Uterus (tissue), 3 donors: ENCODE measurements at regions not wholly inside any gene's neighbourhood (a gene's known extent, or its start where the extent isn't known, plus 50 kb on each side); places are given as distances from the start of the nearest gene placed in this dataset.

Experiments
- DNase-seq, 2 donors: peaks; one replicate each; pipeline ENCODE4 v3.0.0-alpha.2; 2019 to 2020
- H3K27ac ChIP-seq, 2 donors: fragments of 200-600 bp; sonication (generic); 1 replicate in 1 of 2; 2 replicates in 1 of 2; pipeline ENCODE4 v1.5.1; 2016 to 2018
- H3K27me3 ChIP-seq, 2 donors: fragments of 200-600 bp; sonication (generic); one replicate each; pipeline ENCODE4 v1.5.1; 2018 to 2019; ENCODE audit warnings: control low read depth in 1 of 2
- H3K36me3 ChIP-seq, 2 donors: fragments of 200-600 bp; sonication (generic); one replicate each; pipeline ENCODE4 v1.5.1; 2019; ENCODE audit warnings: control low read depth in 1 of 2
- H3K4me1 ChIP-seq, 2 donors: fragments of 200-600 bp; sonication (generic); one replicate each; pipeline ENCODE4 v1.5.1; 2018 to 2019; ENCODE audit warnings: control low read depth in 1 of 2
- H3K4me3 ChIP-seq, 2 donors: fragments of 200-600 bp; sonication (generic); 1 replicate in 1 of 2; 2 replicates in 1 of 2; pipeline ENCODE4 v1.5.1; 2018 to 2019; ENCODE audit warnings: mild to moderate bottlenecking in 1 of 2
- H3K9me3 ChIP-seq, 2 donors: fragments of 200-600 bp; sonication (generic); one replicate each; pipeline ENCODE4 v1.5.1; 2019; ENCODE audit warnings: control low read depth in 1 of 2
- POLR2A ChIP-seq, 2 donors: fragments of 450-650 bp; IDR thresholded peaks; one replicate each; pipeline ENCODE4 v1.6.1; 2016; ENCODE audit warnings: antibody characterized with exemption in 2 of 2, mild to moderate bottlenecking in 1 of 2, moderate library complexity in 1 of 2
- intact Hi-C: fragments of 100-400 bp; cut with DNase I; formaldehyde crosslinking; loops from one replicate; pipeline ENCODE4 v1.15.1; 2023; ENCODE audit warnings: low total_unique reads
- TF ChIP-seq, protein P1 (sequence below), 4 experiments: fragments of 200-600 bp in 2 of 4; fragments of 450-650 bp in 2 of 4; sonication (generic) in 2 of 4; IDR thresholded peaks; one replicate each; pipeline ENCODE4 v1.5.1; 2016 to 2019; ENCODE audit warnings: antibody characterized with exemption in 4 of 4, mild to moderate bottlenecking in 2 of 4, moderate library complexity in 1 of 4
- donor health status: DM: yes; HTN: yes; CAD: no.

DNA sequence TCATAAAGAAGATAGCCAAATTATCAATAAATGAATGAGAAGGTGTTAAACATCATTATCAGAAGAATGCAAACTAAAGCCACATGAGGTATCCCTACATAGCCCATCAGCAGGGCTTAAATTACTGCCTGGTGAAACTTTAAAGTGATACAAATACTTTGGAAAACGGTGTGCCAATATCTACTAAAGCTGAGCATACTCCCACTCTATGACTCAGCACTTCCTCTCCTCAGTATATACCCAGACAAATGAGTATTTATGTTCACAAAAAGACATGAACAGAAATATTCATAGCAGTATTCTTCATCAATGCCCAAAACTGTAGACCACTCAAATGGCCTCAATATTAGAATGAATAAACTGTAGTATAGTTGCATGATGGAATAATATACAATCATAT is 284.6 kb upstream of the ZC3H12C start:
- H3K4me3 ChIP-seq: no peak overlapping the region
- no peaks in the 10 kb centered on the region for H3K4me1 ChIP-seq
- no peak for DNase-seq
- TF ChIP-seq POLR2A (IDR thresholded peaks at IDR 0.05): no peak
- TF ChIP-seq, protein P1, sequence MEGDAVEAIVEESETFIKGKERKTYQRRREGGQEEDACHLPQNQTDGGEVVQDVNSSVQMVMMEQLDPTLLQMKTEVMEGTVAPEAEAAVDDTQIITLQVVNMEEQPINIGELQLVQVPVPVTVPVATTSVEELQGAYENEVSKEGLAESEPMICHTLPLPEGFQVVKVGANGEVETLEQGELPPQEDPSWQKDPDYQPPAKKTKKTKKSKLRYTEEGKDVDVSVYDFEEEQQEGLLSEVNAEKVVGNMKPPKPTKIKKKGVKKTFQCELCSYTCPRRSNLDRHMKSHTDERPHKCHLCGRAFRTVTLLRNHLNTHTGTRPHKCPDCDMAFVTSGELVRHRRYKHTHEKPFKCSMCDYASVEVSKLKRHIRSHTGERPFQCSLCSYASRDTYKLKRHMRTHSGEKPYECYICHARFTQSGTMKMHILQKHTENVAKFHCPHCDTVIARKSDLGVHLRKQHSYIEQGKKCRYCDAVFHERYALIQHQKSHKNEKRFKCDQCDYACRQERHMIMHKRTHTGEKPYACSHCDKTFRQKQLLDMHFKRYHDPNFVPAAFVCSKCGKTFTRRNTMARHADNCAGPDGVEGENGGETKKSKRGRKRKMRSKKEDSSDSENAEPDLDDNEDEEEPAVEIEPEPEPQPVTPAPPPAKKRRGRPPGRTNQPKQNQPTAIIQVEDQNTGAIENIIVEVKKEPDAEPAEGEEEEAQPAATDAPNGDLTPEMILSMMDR (IDR thresholded peaks at IDR 0.05): no peak
- intact Hi-C loops: no loop called here
- no peak overlapping the region for H3K27ac ChIP-seq
- no peaks in the 10 kb centered on the region for H3K27me3 ChIP-seq
- H3K9me3 ChIP-seq: no peaks in the 10 kb centered on the region
- H3K36me3 ChIP-seq: no peaks in the 10 kb centered on the region

DNA sequence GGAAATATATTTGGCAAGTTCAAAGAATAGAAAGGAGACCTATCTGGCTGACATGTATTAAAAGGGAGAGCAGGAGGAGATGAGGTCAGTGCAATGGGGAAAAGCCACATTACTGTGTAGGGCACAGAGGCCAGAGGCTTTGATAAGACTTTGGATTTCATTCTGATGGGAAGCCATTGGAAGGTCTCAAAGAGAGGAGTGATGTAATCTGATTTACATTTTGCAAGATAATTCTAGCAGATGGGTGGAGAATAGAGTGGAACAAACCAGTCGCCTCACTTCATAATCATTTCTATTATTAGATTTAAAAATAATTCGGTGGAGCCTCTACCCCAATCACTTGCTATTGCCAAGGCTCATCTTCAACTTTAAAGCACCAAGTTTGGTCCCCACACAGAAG is 278.4 kb upstream of the ZC3H12C start:
- intact Hi-C loops: no loop called here
- no peaks in the 10 kb centered on the region for H3K27me3 ChIP-seq
- H3K4me3 ChIP-seq: no peak overlapping the region
- H3K4me1 ChIP-seq: no peaks in the 10 kb centered on the region
- no peaks in the 10 kb centered on the region for H3K36me3 ChIP-seq
- no peaks in the 10 kb centered on the region for H3K9me3 ChIP-seq
- TF ChIP-seq POLR2A (IDR thresholded peaks at IDR 0.05): no peak
- TF ChIP-seq, protein P1 (IDR thresholded peaks at IDR 0.05): no peak
- H3K27ac ChIP-seq: no peak overlapping the region
- DNase-seq: no peak

DNA sequence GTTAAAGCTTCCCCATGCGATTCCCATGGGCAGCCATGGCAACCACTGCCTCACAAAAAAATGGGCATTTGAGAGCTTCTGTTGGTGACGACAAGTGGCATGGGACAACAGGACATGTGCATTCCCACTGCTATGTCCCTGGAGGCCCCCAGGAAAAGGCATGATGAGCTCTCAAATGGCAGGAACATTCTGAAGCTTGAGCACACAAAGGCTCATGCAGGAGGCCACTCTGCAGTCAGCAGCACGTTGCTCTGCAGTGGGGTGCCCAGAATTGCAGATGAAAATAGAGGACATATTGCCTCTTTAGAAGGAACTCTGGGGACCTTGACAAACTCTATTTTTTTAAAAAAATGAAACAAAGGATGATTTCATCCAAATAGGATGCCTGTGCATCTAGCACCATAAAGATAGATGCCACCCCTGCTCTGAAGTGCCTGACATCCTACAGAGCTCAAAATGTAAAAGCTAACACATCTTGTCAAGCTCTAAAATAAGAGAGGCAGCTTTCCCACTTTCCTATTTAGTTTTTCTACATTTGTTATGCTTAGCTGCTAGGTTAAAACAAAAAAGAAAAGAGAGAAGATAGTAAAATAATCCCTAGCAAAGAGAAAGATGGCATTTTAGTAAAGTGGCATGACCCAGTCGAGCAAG is 277.6 kb upstream of the ZC3H12C start:
- no peak overlapping the region for H3K27ac ChIP-seq
- DNase-seq: no peak
- no peak overlapping the region for H3K4me3 ChIP-seq
- no peaks in the 10 kb centered on the region for H3K4me1 ChIP-seq
- H3K36me3 ChIP-seq: no peaks in the 10 kb centered on the region
- TF ChIP-seq, protein P1 (IDR thresholded peaks at IDR 0.05): no peak
- no peak for TF ChIP-seq POLR2A (IDR thresholded peaks at IDR 0.05)
- no peaks in the 10 kb centered on the region for H3K27me3 ChIP-seq
- intact Hi-C loops: no loop called here
- H3K9me3 ChIP-seq: no peaks in the 10 kb centered on the region

DNA sequence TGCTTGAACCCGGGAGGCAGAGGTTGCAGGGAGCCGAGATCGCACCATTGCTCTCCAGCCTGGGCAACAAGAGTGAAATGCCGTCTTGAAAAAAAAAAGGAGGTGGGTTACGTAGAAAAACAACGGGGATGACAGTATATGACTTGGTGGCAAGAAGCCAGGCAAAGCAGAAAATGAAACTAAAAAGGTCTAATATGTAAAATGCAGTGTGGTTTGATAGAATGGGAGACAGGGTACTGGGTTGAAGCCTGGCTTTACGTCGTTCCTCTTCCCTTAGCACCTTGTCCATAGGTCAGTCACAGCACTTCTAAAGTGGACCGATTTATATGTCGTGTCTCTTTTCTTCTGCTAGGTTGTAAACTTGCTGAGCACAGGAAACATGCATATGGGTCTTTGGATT is 274.9 kb upstream of the ZC3H12C start:
- no peak for TF ChIP-seq POLR2A (IDR thresholded peaks at IDR 0.05)
- TF ChIP-seq, protein P1 (IDR thresholded peaks at IDR 0.05): no peak
- H3K4me1 ChIP-seq: no peaks in the 10 kb centered on the region
- DNase-seq: no peak
- no peak overlapping the region for H3K4me3 ChIP-seq
- intact Hi-C loops: no loop called here
- no peak overlapping the region for H3K27ac ChIP-seq
- H3K9me3 ChIP-seq: no peaks in the 10 kb centered on the region
- H3K27me3 ChIP-seq: no peaks in the 10 kb centered on the region
- no peaks in the 10 kb centered on the region for H3K36me3 ChIP-seq

DNA sequence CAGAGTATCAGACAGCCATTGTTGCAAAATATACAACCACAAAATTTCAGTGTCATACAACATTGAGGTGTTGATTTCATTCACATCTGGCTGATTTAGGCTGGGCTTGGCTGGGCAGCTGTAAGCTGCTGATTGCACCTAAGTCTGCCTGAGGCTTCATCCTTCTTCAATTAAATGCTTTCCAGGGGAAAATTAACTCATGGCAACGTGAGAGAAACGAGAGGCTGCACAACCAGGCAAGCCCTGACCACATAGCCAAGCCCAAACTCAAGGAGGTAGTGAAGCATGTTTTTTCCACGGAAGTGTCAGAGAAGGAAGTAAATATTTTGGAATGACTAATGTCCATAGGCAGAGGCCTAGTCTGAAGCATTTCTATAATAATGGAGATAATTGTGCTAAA is 273.8 kb upstream of the ZC3H12C start:
- Histone ChIP-seq H3K4me1 (no peaks in the 10 kb centered on the region), H3K27ac (no peak overlapping the region), H3K36me3 (no peaks in the 10 kb centered on the region), H3K9me3 (no peaks in the 10 kb centered on the region), H3K27me3 (no peaks in the 10 kb centered on the region), H3K4me3 (no peak overlapping the region)
- DNase-seq: no peak
- no peak for TF ChIP-seq POLR2A (IDR thresholded peaks at IDR 0.05)
- TF ChIP-seq, protein P1 (IDR thresholded peaks at IDR 0.05): no peak
- intact Hi-C loops: no loop called here
